Left ventricle myocardium inferior (tissue), 1 donor: ENCODE measurements at regions not wholly inside any gene's neighbourhood (a gene's known extent, or its start where the extent isn't known, plus 50 kb on each side); places are given as distances from the start of the nearest gene placed in this dataset.

Experiments used
- DNase-seq: peaks from one replicate; pipeline ENCODE4 v3.0.0-alpha.2; 2020
- H3K27ac ChIP-seq: fragments of 200-600 bp; replicated peaks from 2 replicates; pipeline ENCODE4 v1.8.0; 2021
- H3K27me3 ChIP-seq: fragments of 200-600 bp; 2 replicates; pipeline ENCODE4 v1.8.0; 2021; ENCODE audit warnings: low read depth
- H3K36me3 ChIP-seq: fragments of 200-600 bp; 2 replicates; pipeline ENCODE4 v1.8.0; 2021
- H3K4me1 ChIP-seq: fragments of 200-600 bp; 2 replicates; pipeline ENCODE4 v1.8.0; 2021
- H3K4me3 ChIP-seq: fragments of 200-600 bp; 2 replicates; pipeline ENCODE4 v1.8.0; 2021; ENCODE audit warnings: mild to moderate bottlenecking, moderate library complexity
- H3K9me3 ChIP-seq: fragments of 200-600 bp; replicated peaks from 2 replicates; pipeline ENCODE4 v1.8.0; 2021
- CTCF ChIP-seq: fragments of 200-600 bp; IDR thresholded peaks from 2 replicates; pipeline ENCODE4 v1.8.0; 2021; ENCODE audit warnings: antibody characterized with exemption, mild to moderate bottlenecking, borderline replicate concordance
- intact Hi-C: fragments of 100-400 bp; cut with micrococcal nuclease; formaldehyde crosslinking; loops from one replicate; pipeline ENCODE4 v1.11.0; 2022
- donor health status: DM: no; HTN: yes; CAD: no; lungs with severe emphysema.

DNA sequence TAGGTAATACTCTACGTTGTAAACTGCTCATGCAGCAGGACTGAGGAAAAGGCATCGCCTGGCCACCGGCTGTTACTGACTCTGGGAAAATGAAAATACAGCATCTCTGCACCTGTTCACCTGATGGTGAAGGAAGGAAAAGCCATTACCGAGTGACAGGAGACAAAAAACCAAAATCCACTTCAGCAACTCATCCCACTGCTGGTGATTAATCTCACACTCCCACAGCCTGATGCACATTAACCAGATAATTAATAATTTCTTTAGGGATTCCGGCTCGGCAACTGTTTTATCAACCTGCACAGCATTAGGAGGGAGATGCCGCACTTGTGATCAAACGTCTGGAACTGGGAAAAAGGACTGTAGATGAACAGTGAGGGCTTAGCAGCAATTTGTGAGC, 183.9 kb upstream of the ESRRG start:
- H3K27ac ChIP-seq = no peak overlapping the region
- H3K36me3 ChIP-seq = no peaks in the 10 kb centered on the region
- H3K4me3 ChIP-seq = no peak overlapping the region
- peaks cover 27% of the 10 kb centered on the region for H3K4me1 ChIP-seq
- TF ChIP-seq CTCF = no peak
- intact Hi-C loops = no loop called here
- DNase-seq = no peak
- H3K9me3 ChIP-seq = no peaks in the 10 kb centered on the region
- H3K27me3 ChIP-seq = no peaks in the 10 kb centered on the region

DNA sequence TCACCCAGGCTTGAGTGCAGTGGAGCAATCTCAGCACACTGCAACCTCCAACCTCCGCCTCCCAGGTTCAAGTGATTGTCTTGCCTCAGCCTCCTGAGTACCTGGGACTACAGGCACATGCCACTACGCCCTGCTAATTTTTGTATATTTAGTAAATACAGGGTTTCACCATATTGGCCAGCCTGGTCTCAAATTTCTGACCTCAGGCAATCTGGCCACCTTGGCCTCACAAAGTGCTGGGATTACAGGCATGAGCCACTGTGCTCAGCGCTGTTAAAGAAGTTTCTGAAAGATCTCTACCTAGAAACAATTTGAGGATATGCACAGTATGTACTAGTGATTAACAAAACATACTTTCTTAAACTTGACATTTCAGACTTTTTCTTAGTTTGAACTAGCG, 182.6 kb upstream of the ESRRG start:
- no peak for TF ChIP-seq CTCF
- Histone ChIP-seq H3K4me1 (peaks cover 27% of the 10 kb centered on the region), H3K27ac (no peak overlapping the region), H3K4me3 (no peak overlapping the region), H3K27me3 (no peaks in the 10 kb centered on the region), H3K36me3 (no peaks in the 10 kb centered on the region), H3K9me3 (no peaks in the 10 kb centered on the region)
- no peak for DNase-seq
- intact Hi-C loops = no loop called here

GRCh38 chr1:216905137-216905536, 181.9 kb upstream of the ESRRG start:
- H3K27me3 ChIP-seq = no peaks in the 10 kb centered on the region
- H3K9me3 ChIP-seq = no peaks in the 10 kb centered on the region
- no peak overlapping the region for H3K27ac ChIP-seq
- no peak for DNase-seq
- intact Hi-C loops = no loop called here
- H3K4me1 ChIP-seq = peaks cover 27% of the 10 kb centered on the region
- no peak overlapping the region for H3K4me3 ChIP-seq
- no peak for TF ChIP-seq CTCF
- no peaks in the 10 kb centered on the region for H3K36me3 ChIP-seq

DNA sequence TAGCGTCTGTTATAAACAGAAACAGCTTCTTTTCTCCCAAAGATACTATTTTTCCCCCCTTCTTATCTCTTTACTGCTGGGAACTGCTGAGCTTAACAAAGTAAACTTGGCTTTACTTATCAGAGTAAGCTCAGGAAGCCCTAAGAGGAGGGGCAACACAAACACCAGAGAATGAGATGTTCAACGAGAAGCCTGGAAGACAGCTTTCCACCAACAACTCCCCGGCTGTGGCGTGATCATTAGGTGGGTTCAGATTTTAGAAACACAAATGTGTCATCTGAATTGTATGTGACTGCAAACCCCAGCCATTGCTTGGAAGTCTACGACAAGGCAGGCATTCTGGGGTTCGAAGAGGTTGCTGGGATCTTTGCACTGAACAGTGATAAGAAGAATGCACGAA, 181.2 kb upstream of the ESRRG start:
- peaks cover 27% of the 10 kb centered on the region for H3K4me1 ChIP-seq
- no peak for TF ChIP-seq CTCF
- no peak overlapping the region for H3K27ac ChIP-seq
- no peaks in the 10 kb centered on the region for H3K36me3 ChIP-seq
- H3K4me3 ChIP-seq = no peak overlapping the region
- no peaks in the 10 kb centered on the region for H3K9me3 ChIP-seq
- H3K27me3 ChIP-seq = no peaks in the 10 kb centered on the region
- intact Hi-C loops = no loop called here
- no peak for DNase-seq

DNA sequence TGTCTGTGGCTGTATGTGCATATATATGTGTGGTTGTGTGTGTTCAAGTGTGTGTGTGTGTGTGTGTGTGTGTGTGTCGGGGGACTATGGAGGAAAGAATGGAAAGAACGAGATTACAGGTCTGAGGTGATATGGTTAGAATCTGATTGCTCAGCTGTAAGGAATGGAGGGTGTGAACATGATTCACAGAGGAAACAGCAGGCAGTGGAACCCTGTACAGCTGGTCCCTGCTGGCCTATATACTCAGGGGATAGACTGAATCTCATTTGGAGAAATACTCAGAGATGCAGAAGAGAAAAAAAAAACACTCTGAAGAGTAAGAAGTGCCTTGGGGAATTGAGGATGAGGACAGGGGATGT, 180.1 kb upstream of the ESRRG start:
- Histone ChIP-seq H3K9me3 (no peaks in the 10 kb centered on the region), H3K27ac (no peak overlapping the region), H3K27me3 (no peaks in the 10 kb centered on the region), H3K4me3 (no peak overlapping the region), H3K4me1 (peaks cover 27% of the 10 kb centered on the region), H3K36me3 (no peaks in the 10 kb centered on the region)
- DNase-seq = no peak
- intact Hi-C loops = no loop called here
- no peak for TF ChIP-seq CTCF
